GM12878 (cell line): ENCODE measurements at regions not wholly inside any gene's neighbourhood (a gene's known extent, or its start where the extent isn't known, plus 50 kb on each side); places are given as distances from the start of the nearest gene placed in this dataset.

Experiments used
- ATAC-seq: fragments of 200-7000 bp; cut with Tn5 transposase; 3 replicates; pipeline ENCODE4 v1.9.1; 2020; ENCODE audit warnings: mild to moderate bottlenecking, moderate library complexity
- BruUV-seq: library from RNA; stranded (reverse); fragments of 400-500 nt; replicated peaks from 2 replicates; lab custom pipeline; 2021; lab: Mats Ljungman, UMichigan
- CTCF ChIA-PET: fragments of 300-600 bp; sonication (Branson Sonifier 250); formaldehyde crosslinking; extraction: SDS; loops from one replicate; lab custom pipeline; 2021; ENCODE audit warnings: inconsistent platforms; lab: Yijun Ruan, JAX
- POLR2A ChIA-PET: fragments of 350-600 bp; formaldehyde crosslinking; extraction: SDS; loops from one replicate; lab custom pipeline; 2021; ENCODE audit warnings: inconsistent platforms; lab: Charles Lee
- RAD21 ChIA-PET: fragments of 300-600 bp; sonication (Branson Sonifier 250); formaldehyde crosslinking; loops from one replicate; lab custom pipeline; 2023; ENCODE audit warnings: antibody characterized with exemption; ENCODE audit not compliant: unreplicated experiment; lab: Charles Lee
- SMC1A ChIA-PET: fragments of 300-600 bp; sonication (Branson Sonifier 250); formaldehyde crosslinking; loops from one replicate; lab custom pipeline; 2023; ENCODE audit not compliant: unreplicated experiment, uncharacterized antibody; lab: Charles Lee
- DNase-seq: peaks from one replicate; pipeline ENCODE4 v3.0.0-alpha.2; 2011; ENCODE audit warnings: low read depth, low spot score
- FAIRE-seq: peaks from 3 replicates; lab custom pipeline; 2011; peaks lifted over from hg19 to GRCh38; lab: Jason Lieb, UNC
- H2AFZ ChIP-seq: 2 replicates; pipeline ENCODE4 v1.6.0; 2011; ENCODE audit warnings: low read depth, low read length, control low read depth; ENCODE audit not compliant: control insufficient read depth
- H3K27ac ChIP-seq: 2 replicates; pipeline ENCODE4 v1.5.1; 2011; ENCODE audit warnings: control low read depth; ENCODE audit not compliant: control insufficient read depth, insufficient read depth
- H3K27me3 ChIP-seq, 2 experiments: replicated peaks in 1 of 2; 2 replicates each; pipeline versions ENCODE4 v1.6.0 to v1.6.1; 2011; ENCODE audit warnings: low read length in 1 of 2; ENCODE audit not compliant: control insufficient read depth in 2 of 2, insufficient read depth in 2 of 2
- H3K36me3 ChIP-seq, 2 experiments: 2 replicates each; pipeline ENCODE4 v1.5.1; 2011; ENCODE audit warnings: low read length in 1 of 2; ENCODE audit not compliant: control insufficient read depth in 2 of 2, insufficient read depth in 2 of 2
- H3K4me1 ChIP-seq: 2 replicates; pipeline ENCODE4 v1.6.1; 2011; ENCODE audit warnings: mild to moderate bottlenecking, low read length, moderate library complexity, mixed read lengths; ENCODE audit not compliant: control insufficient read depth, insufficient read depth
- H3K4me2 ChIP-seq: 2 replicates; pipeline ENCODE4 v1.6.0; 2011; ENCODE audit warnings: control low read depth; ENCODE audit not compliant: control insufficient read depth, insufficient read depth
- H3K4me3 ChIP-seq: fragments of 200-600 bp; sonication (generic); 2 replicates; pipeline ENCODE4 v1.5.1; 2016
- H3K79me2 ChIP-seq: 2 replicates; pipeline ENCODE4 v1.6.0; 2011; ENCODE audit warnings: low read length; ENCODE audit not compliant: control insufficient read depth, insufficient read depth
- H3K9ac ChIP-seq: 2 replicates; pipeline ENCODE4 v1.8.0; 2011; ENCODE audit warnings: low read length, control low read depth, mixed read lengths; ENCODE audit not compliant: control insufficient read depth, insufficient read depth
- H3K9me3 ChIP-seq: replicated peaks from 3 replicates; pipeline ENCODE4 v1.5.1; 2011; ENCODE audit warnings: mild to moderate bottlenecking, low read length; ENCODE audit not compliant: control insufficient read depth, insufficient read depth
- H4K20me1 ChIP-seq: 2 replicates; pipeline ENCODE4 v1.6.0; 2011; ENCODE audit not compliant: control insufficient read depth, insufficient read depth
- CBFB ChIP-seq: IDR thresholded peaks from 2 replicates; pipeline ENCODE4 v1.6.1; 2016; ENCODE audit warnings: antibody characterized with exemption, low read depth
- CREM ChIP-seq: IDR thresholded peaks from 2 replicates; pipeline ENCODE4 v1.6.1; 2014; ENCODE audit warnings: antibody characterized with exemption, low read depth
- EGR1 ChIP-seq, 2 experiments: IDR thresholded peaks; 1 replicate in 1 of 2; 2 replicates in 1 of 2; pipeline ENCODE4 v1.6.1; 2011 to 2012; ENCODE audit warnings: low read depth in 2 of 2, low read length in 2 of 2, borderline replicate concordance in 1 of 2, mild to moderate bottlenecking in 1 of 2, moderate library complexity in 1 of 2
- IRF4 ChIP-seq: IDR thresholded peaks from 2 replicates; pipeline ENCODE4 v1.6.1; 2011; ENCODE audit warnings: low read depth, low read length
- NBN ChIP-seq: fragments of 450-650 bp; IDR thresholded peaks from 2 replicates; pipeline ENCODE4 v1.6.1; 2016
- PAX8 ChIP-seq: fragments of 450-650 bp; IDR thresholded peaks from 2 replicates; pipeline ENCODE4 v1.6.1; 2017; ENCODE audit warnings: mild to moderate bottlenecking, moderate library complexity
- SREBF2 ChIP-seq: IDR thresholded peaks from 2 replicates; pipeline ENCODE4 v1.6.1; 2012; ENCODE audit warnings: mild to moderate bottlenecking, low read length
- ZSCAN29 ChIP-seq: fragments of 450-650 bp; IDR thresholded peaks from 2 replicates; pipeline ENCODE4 v1.6.1; 2017; ENCODE audit warnings: mild to moderate bottlenecking, moderate library complexity
- ZZZ3 ChIP-seq: IDR thresholded peaks from 2 replicates; pipeline ENCODE4 v1.6.1; 2011; ENCODE audit warnings: low read depth; ENCODE audit not compliant: control insufficient read depth, insufficient read length
- WGBS: methylation state at CpG from one replicate; pipeline ENCODE4 v1.1.6; 2016; ENCODE audit warnings: low lambda C conversion rate; ENCODE audit not compliant: insufficient replicate concordance, insufficient coverage; ENCODE audit errors: missing lambda C conversion rate; 5-methylcytosine and 5-hydroxymethylcytosine counted together
- in situ Hi-C: fragments of 300-500 bp; cut with MboI; formaldehyde crosslinking; loops from 9 replicates; pipeline ENCODE4 v1.14.3; 2018; ENCODE audit warnings: mixed read lengths
- intact Hi-C: fragments of 100-400 bp; cut with micrococcal nuclease; formaldehyde crosslinking; loops from one replicate; pipeline ENCODE4 v1.14.2; 2022; ENCODE audit not compliant: unreplicated experiment

DNA sequence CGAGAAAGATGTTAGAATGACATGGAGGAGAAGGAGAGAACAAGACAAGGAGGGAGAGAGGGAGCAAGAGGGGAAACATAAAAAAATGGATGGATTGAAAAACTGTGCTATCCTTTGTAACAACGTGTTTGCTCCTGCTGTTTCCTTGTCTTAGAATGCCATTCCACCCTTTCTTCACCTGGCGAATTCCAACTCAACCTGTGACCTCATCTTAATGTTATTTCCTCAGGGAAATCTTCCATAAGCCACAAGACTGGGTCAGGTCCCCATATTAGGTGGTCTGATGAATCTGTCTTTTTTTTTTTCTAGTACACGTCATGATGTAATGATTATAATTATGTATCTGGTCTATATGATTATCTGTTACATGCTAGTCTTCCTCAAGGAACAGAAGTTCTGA lies 195.0 kb upstream of the MAF start:
- Histone ChIP-seq H3K4me1 (no peaks in the 10 kb centered on the region), H3K4me2 (no peak overlapping the region), H2AFZ (no peak overlapping the region), H3K79me2 (no peaks in the 10 kb centered on the region), H3K36me3 (no peaks in the 10 kb centered on the region), H3K9me3 (no peaks in the 10 kb centered on the region), H3K9ac (no peak overlapping the region), H3K4me3 (no peak overlapping the region), H3K27ac (no peak overlapping the region), H3K27me3 (no peaks in the 10 kb centered on the region), H4K20me1 (no peaks in the 10 kb centered on the region)
- intact Hi-C loops = no loop called here
- ATAC-seq (no peak), FAIRE-seq (no peak), DNase-seq (no peak)
- SMC1A ChIA-PET = no interaction called here
- WGBS = 0% methylated on average over 4 of the region's 4 CpGs
- POLR2A ChIA-PET = no interaction called here
- CTCF ChIA-PET = no interaction called here
- no TSS peak for BruUV-seq
- TF ChIP-seq PAX8 (no peak), CREM (no peak), CBFB (no peak), EGR1 (IDR thresholded peaks at IDR 0.05; ENCODE audit: borderline replicate concordance in 1 of 2, low read depth in 2 of 2, low read length in 2 of 2) (no peak)
- in situ Hi-C loops = no loop called here
- RAD21 ChIA-PET = no interaction called here

DNA sequence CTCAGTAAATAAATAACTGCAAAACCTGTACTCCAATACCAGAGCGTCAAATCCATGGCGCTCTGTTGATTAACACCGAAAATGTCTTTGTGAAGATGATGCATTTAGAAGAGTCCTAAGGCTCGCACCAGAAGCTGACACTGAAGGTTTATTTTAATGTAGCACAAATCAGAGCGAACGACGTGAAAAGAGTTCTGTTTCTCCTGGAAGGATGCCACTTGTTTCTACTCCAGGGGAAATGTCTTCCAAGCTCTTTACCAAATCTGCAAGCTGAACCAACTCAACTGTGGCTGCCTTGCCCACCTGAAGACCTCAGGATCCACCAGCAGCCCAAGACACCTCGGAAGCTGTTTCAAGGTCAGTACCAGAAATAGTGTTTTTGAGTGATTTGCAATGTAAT lies 194.4 kb upstream of the MAF start:
- Histone ChIP-seq H3K27me3 (no peaks in the 10 kb centered on the region), H3K4me3 (no peak overlapping the region), H2AFZ (no peak overlapping the region), H3K27ac (no peak overlapping the region), H3K36me3 (no peaks in the 10 kb centered on the region), H3K79me2 (no peaks in the 10 kb centered on the region), H3K9me3 (no peaks in the 10 kb centered on the region), H3K4me1 (no peaks in the 10 kb centered on the region), H4K20me1 (no peaks in the 10 kb centered on the region), H3K4me2 (no peak overlapping the region), H3K9ac (no peak overlapping the region)
- intact Hi-C loops = no loop called here
- no peak for ATAC-seq
- CTCF ChIA-PET = no interaction called here
- RAD21 ChIA-PET = no interaction called here
- no peak for FAIRE-seq
- no TSS peak for BruUV-seq
- DNase-seq = no peak
- TF ChIP-seq SREBF2 = no peak
- TF ChIP-seq ZSCAN29 = no peak
- no peak for TF ChIP-seq ZZZ3
- no peak for TF ChIP-seq IRF4
- TF ChIP-seq NBN = no peak
- 32% methylated on average over 8 of the region's 8 CpGs for WGBS
- in situ Hi-C loops = no loop called here
- POLR2A ChIA-PET = no interaction called here
- SMC1A ChIA-PET = no interaction called here
